ENCODE measurements at regions not wholly inside any gene's neighbourhood (a gene's known extent, or its start where the extent isn't known, plus 50 kb on each side); places are given as distances from the start of the nearest gene placed in this dataset.
"Not testable (repeated sequence)": the region's sequence is repeated elsewhere in the genome, so short reads cannot be mapped to it uniquely, and the experiment has no call there.

DNA sequence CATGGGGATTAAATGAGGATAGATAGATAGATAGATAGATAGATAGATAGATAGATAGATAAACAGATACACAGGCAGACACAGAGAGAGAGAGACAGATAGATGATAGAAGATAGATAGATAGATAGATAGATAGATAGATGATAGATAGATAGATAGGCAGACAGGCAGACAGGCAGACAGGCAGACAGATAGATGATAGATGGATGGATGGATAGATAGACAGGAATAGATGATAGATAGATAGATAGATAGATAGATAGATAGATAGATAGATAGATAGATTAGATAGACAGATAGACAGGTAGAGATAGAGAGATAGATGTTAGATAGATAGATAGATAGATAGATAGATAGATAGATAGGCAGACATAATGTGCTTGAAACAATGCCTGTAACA is 137.3 kb downstream of the MED10 start:
- not testable (repeated sequence) for H3K36me3 ChIP-seq (ENCODE audit: control insufficient read depth, insufficient read depth, low read length); DNase-seq; H3K9me3 ChIP-seq (ENCODE audit: control insufficient read depth, low read depth, low read length); H3K4me3 ChIP-seq (ENCODE audit: low read length); H3K4me1 ChIP-seq (ENCODE audit: control insufficient read depth, insufficient read depth, low read length); H3K27ac ChIP-seq (ENCODE audit: low read length); H3K27me3 ChIP-seq (ENCODE audit: control insufficient read depth, insufficient read depth, low read length)

DNA sequence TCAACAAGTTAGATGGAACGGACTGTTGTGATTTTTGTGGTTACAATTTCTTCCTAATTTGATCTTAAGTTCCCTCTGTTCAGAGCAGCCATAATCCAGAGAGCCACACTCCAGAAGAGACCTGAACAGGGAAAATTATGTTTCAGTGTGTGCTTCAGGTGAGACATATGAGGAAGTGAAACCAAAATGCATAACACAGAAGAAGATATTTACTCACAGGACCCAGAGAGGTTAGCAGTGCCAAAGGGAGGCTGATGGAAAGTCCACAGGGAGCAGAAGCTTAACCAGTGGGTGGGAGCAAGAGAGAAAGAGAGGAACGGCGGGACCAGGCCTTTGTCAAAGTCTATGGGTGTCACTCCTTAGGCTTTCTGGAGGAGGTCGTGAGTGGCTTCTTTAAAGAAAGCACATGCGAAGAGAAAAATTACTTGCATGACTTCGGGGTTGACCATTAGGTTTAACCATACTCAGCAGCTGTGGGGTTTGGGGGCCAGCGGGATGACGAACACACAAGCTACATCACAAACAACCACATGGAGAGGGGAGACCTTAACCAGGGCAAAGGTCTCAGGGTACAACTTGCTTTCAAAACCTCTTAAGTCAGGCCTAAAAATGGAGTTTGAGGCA is 141.4 kb downstream of the MED10 start:
- H3K36me3 ChIP-seq (ENCODE audit: control insufficient read depth, insufficient read depth, low read length): no peaks in the 10 kb centered on the region
- H3K27ac ChIP-seq (ENCODE audit: low read length): no peak overlapping the region
- DNase-seq: no peak
- H3K4me1 ChIP-seq (ENCODE audit: control insufficient read depth, insufficient read depth, low read length): no peaks in the 10 kb centered on the region
- no peak overlapping the region for H3K4me3 ChIP-seq (ENCODE audit: low read length)
- peaks cover 4% of the 10 kb centered on the region for H3K9me3 ChIP-seq (ENCODE audit: control insufficient read depth, low read depth, low read length)
- no peaks in the 10 kb centered on the region for H3K27me3 ChIP-seq (ENCODE audit: control insufficient read depth, insufficient read depth, low read length)
- WGBS (ENCODE audit: insufficient coverage, low lambda C conversion rate): 100% methylated on average over 1 of the region's 8 CpGs

DNA sequence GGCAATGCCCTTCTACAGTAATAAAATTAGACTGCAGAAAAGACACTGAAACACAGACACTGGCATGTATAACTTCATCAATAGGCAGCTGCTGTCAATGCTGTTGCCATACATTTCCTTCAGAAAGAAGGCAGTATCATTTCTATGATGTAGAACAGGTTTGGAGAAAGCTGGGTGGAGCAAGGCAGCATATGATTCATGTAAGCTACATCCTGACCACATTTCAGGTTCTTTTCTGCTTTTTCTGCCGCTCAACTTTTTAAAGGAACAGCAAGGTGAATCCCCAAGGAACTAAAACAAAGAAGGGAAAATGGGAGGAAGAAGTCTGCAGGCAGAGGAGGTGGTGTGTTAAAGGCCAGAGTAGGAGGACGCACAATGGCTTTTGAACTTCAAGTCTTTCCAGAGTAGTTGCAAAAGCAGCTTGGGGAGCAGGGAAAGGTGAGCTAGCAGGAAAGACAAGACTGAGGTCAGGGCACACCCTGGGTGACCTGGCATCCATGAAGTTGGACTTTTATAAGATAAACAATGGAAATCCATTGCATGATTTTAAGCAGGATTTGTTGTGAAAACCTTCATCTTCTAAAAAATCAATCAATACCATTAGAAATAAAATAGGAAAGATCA is 142.1 kb downstream of the MED10 start:
- Histone ChIP-seq H3K27me3 (ENCODE audit: control insufficient read depth, insufficient read depth, low read length) (no peaks in the 10 kb centered on the region), H3K36me3 (ENCODE audit: control insufficient read depth, insufficient read depth, low read length) (no peaks in the 10 kb centered on the region), H3K4me3 (ENCODE audit: low read length) (no peak overlapping the region), H3K27ac (ENCODE audit: low read length) (no peak overlapping the region), H3K4me1 (ENCODE audit: control insufficient read depth, insufficient read depth, low read length) (no peaks in the 10 kb centered on the region), H3K9me3 (ENCODE audit: control insufficient read depth, low read depth, low read length) (peaks cover 4% of the 10 kb centered on the region)
- no CpG with 5 or more reads among the region's 2 CpGs for WGBS (ENCODE audit: insufficient coverage, low lambda C conversion rate)
- no peak for DNase-seq

DNA sequence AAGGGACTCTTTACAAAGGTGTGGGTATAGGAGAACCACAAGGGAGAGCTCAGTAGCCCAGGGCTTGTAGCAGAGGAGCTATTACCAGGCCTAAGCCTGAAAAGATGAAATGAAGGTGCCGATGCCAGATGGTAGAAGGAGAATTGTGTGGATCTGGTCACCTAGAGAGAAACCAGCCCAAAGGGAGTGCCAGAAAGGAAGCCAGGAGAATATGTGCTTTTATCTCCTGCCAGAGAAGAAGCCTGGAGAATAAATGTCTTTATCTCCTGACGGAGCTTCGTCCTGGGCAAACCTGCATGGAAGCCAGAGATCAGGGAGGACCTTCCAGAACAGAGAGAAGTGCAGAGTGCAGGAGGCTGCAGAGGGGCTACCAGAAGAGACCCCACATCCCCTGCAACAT is 142.6 kb downstream of the MED10 start:
- no CpG with 5 or more reads among the region's 3 CpGs for WGBS (ENCODE audit: insufficient coverage, low lambda C conversion rate)
- no peaks in the 10 kb centered on the region for H3K27me3 ChIP-seq (ENCODE audit: control insufficient read depth, insufficient read depth, low read length)
- H3K4me3 ChIP-seq (ENCODE audit: low read length): no peak overlapping the region
- no peak for DNase-seq
- H3K9me3 ChIP-seq (ENCODE audit: control insufficient read depth, low read depth, low read length): peaks cover 4% of the 10 kb centered on the region
- H3K4me1 ChIP-seq (ENCODE audit: control insufficient read depth, insufficient read depth, low read length): no peaks in the 10 kb centered on the region
- H3K27ac ChIP-seq (ENCODE audit: low read length): no peak overlapping the region
- no peaks in the 10 kb centered on the region for H3K36me3 ChIP-seq (ENCODE audit: control insufficient read depth, insufficient read depth, low read length)

DNA sequence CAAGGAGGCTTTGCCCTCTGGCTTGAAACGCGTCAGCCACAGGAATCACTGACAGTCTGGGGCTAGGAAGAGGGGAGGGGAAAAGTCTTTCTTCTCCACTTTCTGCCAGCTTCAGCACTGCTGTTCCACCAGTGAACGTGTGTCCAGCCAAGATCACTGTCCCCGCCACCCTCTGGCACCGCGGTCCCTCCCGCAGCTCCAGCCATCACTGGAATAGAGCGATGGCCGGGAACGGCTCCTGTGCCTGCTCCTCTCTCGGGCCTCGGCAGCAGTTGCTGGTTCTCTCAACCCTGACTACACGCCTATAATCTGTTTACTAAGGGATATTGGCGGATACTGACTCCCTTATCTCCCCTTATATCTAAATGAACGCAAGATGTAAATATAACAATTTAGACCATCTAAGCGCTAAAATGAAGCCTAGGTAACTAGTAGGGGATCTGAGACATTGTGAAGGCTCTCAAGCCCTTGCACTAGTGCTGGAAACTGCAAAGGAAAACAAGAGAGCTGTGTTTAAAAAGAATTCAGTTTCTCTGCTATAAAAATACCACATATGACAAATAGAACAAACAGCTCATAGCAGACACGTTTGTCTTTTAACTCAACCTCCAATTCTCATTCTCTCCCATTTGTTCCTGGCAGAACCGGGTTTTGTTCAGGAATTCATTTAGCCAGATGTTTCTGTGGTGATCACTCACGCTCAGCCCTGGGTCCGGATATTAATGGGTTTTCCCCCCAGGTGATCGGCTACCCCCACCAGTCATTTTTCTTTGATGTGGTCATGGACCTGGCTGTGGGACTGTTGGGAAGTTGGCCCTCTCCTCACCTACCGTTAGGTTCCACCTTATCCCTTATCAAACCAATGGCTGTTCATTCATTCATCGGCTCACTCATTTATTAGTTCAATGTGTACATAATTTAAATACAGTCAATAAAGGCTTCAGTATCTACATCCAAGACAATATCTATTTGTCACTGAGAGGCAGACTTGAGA is 149.8 kb downstream of the MED10 start:
- Histone ChIP-seq H3K36me3 (ENCODE audit: control insufficient read depth, insufficient read depth, low read length) (no peaks in the 10 kb centered on the region), H3K4me1 (ENCODE audit: control insufficient read depth, insufficient read depth, low read length) (no peaks in the 10 kb centered on the region), H3K27ac (ENCODE audit: low read length) (no peak overlapping the region), H3K27me3 (ENCODE audit: control insufficient read depth, insufficient read depth, low read length) (peaks cover 6% of the 10 kb centered on the region), H3K9me3 (ENCODE audit: control insufficient read depth, low read depth, low read length) (no peaks in the 10 kb centered on the region), H3K4me3 (ENCODE audit: low read length) (no peak overlapping the region)
- no peak for DNase-seq
- 20% methylated on average over 1 of the region's 23 CpGs for WGBS (ENCODE audit: insufficient coverage, low lambda C conversion rate)

DNA sequence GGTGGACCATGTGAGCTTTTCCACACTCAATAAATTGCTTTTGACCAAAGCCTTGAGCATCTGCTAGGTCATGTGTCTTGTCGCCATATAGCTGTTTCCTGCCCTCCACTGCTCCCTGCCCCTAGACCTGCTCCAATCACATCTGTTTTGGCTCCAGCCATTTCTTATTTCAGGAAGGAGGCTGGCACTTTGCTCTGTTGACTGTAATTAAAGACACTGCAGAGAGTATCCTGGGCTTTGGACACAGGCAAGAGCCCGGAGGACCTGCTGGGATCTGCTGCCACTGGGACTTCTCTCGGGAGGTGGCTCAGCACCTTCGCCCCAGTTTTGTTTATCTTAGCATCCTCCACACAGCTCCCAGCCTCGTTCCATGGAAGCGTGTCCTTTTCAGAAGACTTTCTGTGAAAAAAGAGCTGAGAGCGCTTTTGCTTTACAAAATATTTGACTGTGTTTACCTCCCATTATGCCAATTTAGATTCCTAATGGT is 153.2 kb downstream of the MED10 start:
- H3K27me3 ChIP-seq (ENCODE audit: control insufficient read depth, insufficient read depth, low read length): peaks cover 6% of the 10 kb centered on the region
- no peak overlapping the region for H3K4me3 ChIP-seq (ENCODE audit: low read length)
- no peak overlapping the region for H3K27ac ChIP-seq (ENCODE audit: low read length)
- peaks cover 8% of the 10 kb centered on the region for H3K4me1 ChIP-seq (ENCODE audit: control insufficient read depth, insufficient read depth, low read length)
- no peaks in the 10 kb centered on the region for H3K9me3 ChIP-seq (ENCODE audit: control insufficient read depth, low read depth, low read length)
- no CpG with 5 or more reads among the region's 7 CpGs for WGBS (ENCODE audit: insufficient coverage, low lambda C conversion rate)
- H3K36me3 ChIP-seq (ENCODE audit: control insufficient read depth, insufficient read depth, low read length): no peaks in the 10 kb centered on the region
- DNase-seq: no peak

DNA sequence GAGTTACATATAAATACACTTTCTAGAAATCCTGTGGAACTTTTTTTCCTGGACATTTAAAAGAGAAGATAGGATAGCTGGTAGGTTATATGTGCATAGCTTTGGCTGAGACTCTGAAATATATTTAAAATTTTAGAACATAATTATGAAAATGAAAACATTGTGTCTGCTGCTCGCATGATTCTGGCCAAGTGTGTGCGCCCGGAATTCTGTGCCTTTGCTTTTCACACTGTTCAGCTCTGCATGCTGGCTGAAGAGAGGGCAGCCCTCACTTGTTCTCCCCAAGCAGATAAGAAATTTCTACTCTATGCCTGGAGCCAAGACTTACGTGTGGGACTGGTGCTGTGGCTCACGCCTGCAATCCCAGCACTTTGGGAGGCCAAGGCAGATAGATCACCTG is 153.9 kb downstream of the MED10 start:
- Histone ChIP-seq H3K4me3 (ENCODE audit: low read length) (no peak overlapping the region), H3K27me3 (ENCODE audit: control insufficient read depth, insufficient read depth, low read length) (peaks cover 6% of the 10 kb centered on the region), H3K9me3 (ENCODE audit: control insufficient read depth, low read depth, low read length) (no peaks in the 10 kb centered on the region), H3K27ac (ENCODE audit: low read length) (no peak overlapping the region), H3K4me1 (ENCODE audit: control insufficient read depth, insufficient read depth, low read length) (peaks cover 12% of the 10 kb centered on the region), H3K36me3 (ENCODE audit: control insufficient read depth, insufficient read depth, low read length) (no peaks in the 10 kb centered on the region)
- no peak for DNase-seq
- WGBS (ENCODE audit: insufficient coverage, low lambda C conversion rate): no CpG with 5 or more reads among the region's 5 CpGs

DNA sequence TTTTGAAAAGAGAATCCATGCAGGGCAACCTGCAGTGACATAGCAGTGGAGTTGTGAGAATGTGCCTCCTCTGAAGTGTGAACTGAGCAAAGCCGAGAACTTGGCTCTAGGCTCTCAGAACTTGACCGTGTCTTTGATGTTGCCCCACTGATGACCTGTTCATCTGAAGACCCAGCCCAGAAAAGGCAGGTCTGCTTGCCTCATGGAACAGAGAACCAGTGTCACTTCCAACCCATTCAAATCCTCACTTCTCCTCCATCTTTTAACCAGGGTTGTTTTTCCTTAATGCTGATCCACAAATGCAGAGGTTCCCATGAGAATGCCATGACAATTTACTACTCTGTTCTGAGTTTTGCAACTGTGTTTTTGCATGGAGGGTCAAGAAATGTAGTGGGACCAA is 155.4 kb downstream of the MED10 start:
- Histone ChIP-seq H3K4me1 (ENCODE audit: control insufficient read depth, insufficient read depth, low read length) (peaks cover 12% of the 10 kb centered on the region), H3K4me3 (ENCODE audit: low read length) (no peak overlapping the region), H3K36me3 (ENCODE audit: control insufficient read depth, insufficient read depth, low read length) (no peaks in the 10 kb centered on the region), H3K27ac (ENCODE audit: low read length) (no peak overlapping the region), H3K27me3 (ENCODE audit: control insufficient read depth, insufficient read depth, low read length) (peaks cover under 1% of the 10 kb centered on the region), H3K9me3 (ENCODE audit: control insufficient read depth, low read depth, low read length) (no peaks in the 10 kb centered on the region)
- WGBS (ENCODE audit: insufficient coverage, low lambda C conversion rate): no CpG with 5 or more reads among the region's 2 CpGs
- no peak for DNase-seq

DNA sequence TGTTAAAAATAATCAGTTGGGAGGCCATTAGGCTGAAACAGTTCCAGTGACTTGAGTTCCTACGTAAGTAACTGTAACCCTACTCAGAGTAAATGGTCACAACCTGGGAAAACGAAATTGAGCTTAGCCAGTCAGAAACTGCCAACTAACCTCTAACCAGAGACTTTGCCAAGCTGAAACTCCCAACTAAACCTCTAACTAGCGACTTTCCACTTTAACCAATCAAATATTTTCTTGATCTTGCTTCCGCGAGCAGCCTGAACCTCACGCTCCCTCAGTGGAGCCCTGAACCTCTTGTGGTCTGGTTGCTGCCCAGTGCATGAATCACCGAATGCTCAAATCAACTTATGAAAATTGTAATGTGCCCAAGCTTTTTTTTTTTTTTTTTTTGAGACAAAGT is 156.2 kb downstream of the MED10 start:
- WGBS (ENCODE audit: insufficient coverage, low lambda C conversion rate): no CpG with 5 or more reads among the region's 7 CpGs
- H3K9me3 ChIP-seq (ENCODE audit: control insufficient read depth, low read depth, low read length): no peaks in the 10 kb centered on the region
- H3K4me3 ChIP-seq (ENCODE audit: low read length): no peak overlapping the region
- no peaks in the 10 kb centered on the region for H3K27me3 ChIP-seq (ENCODE audit: control insufficient read depth, insufficient read depth, low read length)
- H3K4me1 ChIP-seq (ENCODE audit: control insufficient read depth, insufficient read depth, low read length): peaks cover 12% of the 10 kb centered on the region
- H3K36me3 ChIP-seq (ENCODE audit: control insufficient read depth, insufficient read depth, low read length): no peaks in the 10 kb centered on the region
- H3K27ac ChIP-seq (ENCODE audit: low read length): no peak overlapping the region
- DNase-seq: no peak

DNA sequence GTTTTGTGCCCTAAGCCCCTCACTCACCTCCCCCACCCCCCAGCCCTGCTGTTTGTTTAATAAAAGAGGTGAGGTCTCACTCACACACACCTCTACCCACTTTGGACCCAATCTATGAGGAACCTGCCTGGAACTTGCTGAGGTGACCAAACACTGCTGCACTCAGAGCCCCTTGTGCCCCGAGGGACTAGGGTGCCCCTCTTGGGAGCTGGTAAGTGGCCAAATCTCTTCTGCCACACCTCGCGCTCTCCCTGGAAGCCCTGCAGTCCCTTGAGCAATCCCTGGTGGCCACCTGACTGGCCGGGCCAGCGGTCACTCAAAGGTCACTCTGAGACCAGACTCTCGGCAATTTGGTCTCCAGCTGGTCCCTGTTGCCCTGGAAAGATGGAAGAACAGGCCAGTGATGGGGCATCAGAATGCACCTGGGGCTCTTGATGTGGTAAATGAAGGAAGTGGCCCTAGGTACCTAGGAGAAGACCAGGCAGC is 157.2 kb downstream of the MED10 start:
- H3K4me3 ChIP-seq (ENCODE audit: low read length): no peak overlapping the region
- peaks cover 12% of the 10 kb centered on the region for H3K4me1 ChIP-seq (ENCODE audit: control insufficient read depth, insufficient read depth, low read length)
- H3K9me3 ChIP-seq (ENCODE audit: control insufficient read depth, low read depth, low read length): no peaks in the 10 kb centered on the region
- no CpG with 5 or more reads among the region's 6 CpGs for WGBS (ENCODE audit: insufficient coverage, low lambda C conversion rate)
- H3K27me3 ChIP-seq (ENCODE audit: control insufficient read depth, insufficient read depth, low read length): no peaks in the 10 kb centered on the region
- H3K36me3 ChIP-seq (ENCODE audit: control insufficient read depth, insufficient read depth, low read length): no peaks in the 10 kb centered on the region
- no peak for DNase-seq
- H3K27ac ChIP-seq (ENCODE audit: low read length): no peak overlapping the region

Measured in large intestine (tissue), 3 donors.